ENCODE measurements at regions not wholly inside any gene's neighbourhood (a gene's known extent, or its start where the extent isn't known, plus 50 kb on each side); places are given as distances from the start of the nearest gene placed in this dataset.

DNA sequence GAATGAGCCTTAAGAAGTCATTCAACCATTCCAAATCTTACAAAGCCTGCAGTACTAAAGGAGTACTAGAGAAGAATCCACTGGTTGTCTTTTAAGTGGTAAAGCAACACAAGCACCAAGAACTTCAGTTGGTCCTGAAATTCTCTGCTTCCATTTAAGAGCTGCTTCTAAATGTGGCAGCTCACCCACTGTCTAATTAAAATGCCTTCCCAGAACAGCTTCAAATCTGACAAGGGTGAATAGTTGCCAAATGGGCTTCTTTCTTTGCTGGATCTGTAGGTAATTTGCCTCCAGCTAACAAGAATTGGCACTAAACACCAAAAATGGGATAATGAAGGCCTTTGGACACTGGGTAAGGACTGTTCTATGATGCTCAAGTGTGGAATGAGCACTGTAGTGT, 72.2 kb upstream of the NAP1L1 start:
- no peaks in the 10 kb centered on the region for H3K4me1 ChIP-seq (ENCODE audit: insufficient read depth, insufficient read length)
- TF ChIP-seq ZNF274 (IDR thresholded peaks at IDR 0.05; ENCODE audit: low read depth, low read length) (no peak), SUZ12 (IDR thresholded peaks at IDR 0.05; ENCODE audit: extremely low read depth, insufficient read depth, insufficient read length) (no peak), YY1 (IDR thresholded peaks at IDR 0.05; ENCODE audit: insufficient read depth, insufficient read length) (no peak)

GRCh38 chr12:76156314-76156713, 71.8 kb upstream of the NAP1L1 start:
- Histone ChIP-seq H3K9me3 (ENCODE audit: insufficient read depth, low read length) (no peaks in the 10 kb centered on the region), H3K27me3 (ENCODE audit: insufficient read depth, insufficient read length) (no peaks in the 10 kb centered on the region), H3K4me1 (ENCODE audit: insufficient read depth, insufficient read length) (no peaks in the 10 kb centered on the region), H3K36me3 (ENCODE audit: insufficient read depth, insufficient read length, low read length) (no peaks in the 10 kb centered on the region), H3K4me3 (ENCODE audit: insufficient read length, low read depth) (no peak overlapping the region), H3K9ac (ENCODE audit: insufficient read length, low read depth) (no peak overlapping the region)
- no peak for TF ChIP-seq ZNF274 (IDR thresholded peaks at IDR 0.05; ENCODE audit: low read depth, low read length)
- no peak for DNase-seq (ENCODE audit: low read depth, low spot score)

More for the DNA sequence above, 72.2 kb upstream of the NAP1L1 start:
- Histone ChIP-seq H3K36me3 (ENCODE audit: insufficient read depth, insufficient read length, low read length) (no peaks in the 10 kb centered on the region), H3K27me3 (ENCODE audit: insufficient read depth, insufficient read length) (no peaks in the 10 kb centered on the region), H3K4me3 (ENCODE audit: insufficient read length, low read depth) (no peak overlapping the region), H3K9me3 (ENCODE audit: insufficient read depth, low read length) (no peaks in the 10 kb centered on the region), H3K9ac (ENCODE audit: insufficient read length, low read depth) (no peak overlapping the region)
- no peak for DNase-seq (ENCODE audit: low read depth, low spot score)

DNA sequence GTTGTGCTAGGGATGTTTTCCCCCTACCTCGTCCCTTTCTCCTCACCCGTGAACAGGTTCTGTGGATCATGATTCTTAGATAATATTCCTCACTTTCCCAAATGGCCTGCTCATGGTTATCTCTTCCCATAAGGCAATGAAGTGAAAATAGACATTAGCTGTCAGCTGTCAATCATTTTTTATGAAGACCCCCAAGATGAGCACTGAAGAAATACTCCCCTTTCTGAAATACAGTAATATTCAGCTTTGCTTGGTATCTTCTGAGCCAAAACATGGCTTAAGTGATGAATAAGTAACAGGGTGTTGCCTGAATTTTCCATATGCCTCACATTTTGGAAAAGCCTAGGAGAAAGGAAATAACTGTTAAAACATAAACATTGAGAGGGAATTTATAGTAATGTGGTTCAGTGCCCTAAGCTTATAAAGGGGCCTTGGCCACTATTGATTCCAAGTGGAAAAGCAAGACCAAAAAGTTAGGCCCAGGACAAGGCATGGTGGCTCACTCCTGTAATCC, 70.7 kb upstream of the NAP1L1 start:
- TF ChIP-seq YY1 (IDR thresholded peaks at IDR 0.05; ENCODE audit: insufficient read depth, insufficient read length) (no peak), SUZ12 (IDR thresholded peaks at IDR 0.05; ENCODE audit: extremely low read depth, insufficient read depth, insufficient read length) (no peak), ZNF274 (IDR thresholded peaks at IDR 0.05; ENCODE audit: low read depth, low read length) (no peak)
- DNase-seq (ENCODE audit: low read depth, low spot score), result no peak
- H3K9ac ChIP-seq (ENCODE audit: insufficient read length, low read depth), result no peak overlapping the region
- no peak overlapping the region for H3K4me3 ChIP-seq (ENCODE audit: insufficient read length, low read depth)
- H3K36me3 ChIP-seq (ENCODE audit: insufficient read depth, insufficient read length, low read length), result no peaks in the 10 kb centered on the region
- no peaks in the 10 kb centered on the region for H3K27me3 ChIP-seq (ENCODE audit: insufficient read depth, insufficient read length)
- no peaks in the 10 kb centered on the region for H3K9me3 ChIP-seq (ENCODE audit: insufficient read depth, low read length)
- H3K4me1 ChIP-seq (ENCODE audit: insufficient read depth, insufficient read length), result no peaks in the 10 kb centered on the region

DNA sequence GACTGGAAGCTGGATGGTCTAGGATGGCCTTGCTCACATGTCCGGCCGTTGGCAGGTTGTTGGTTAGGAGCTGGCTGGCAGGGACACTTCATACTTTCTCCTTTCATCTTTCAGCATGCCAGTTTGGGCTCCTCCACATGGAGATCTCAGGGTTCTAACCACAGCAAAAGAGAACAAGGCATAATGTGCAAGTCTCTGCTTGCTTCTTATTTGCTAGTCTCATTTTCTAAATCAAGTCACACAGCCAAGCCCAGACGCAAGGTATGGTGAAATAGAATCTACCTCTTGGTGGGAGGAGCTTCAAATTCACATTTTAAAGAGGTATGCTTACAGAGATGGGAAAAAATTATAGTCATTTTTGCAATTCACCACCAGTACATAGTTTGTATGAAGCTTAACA, 69.1 kb upstream of the NAP1L1 start:
- Histone ChIP-seq H3K4me3 (ENCODE audit: insufficient read length, low read depth) (no peak overlapping the region), H3K9me3 (ENCODE audit: insufficient read depth, low read length) (no peaks in the 10 kb centered on the region), H3K4me1 (ENCODE audit: insufficient read depth, insufficient read length) (no peaks in the 10 kb centered on the region), H3K9ac (ENCODE audit: insufficient read length, low read depth) (no peak overlapping the region), H3K27me3 (ENCODE audit: insufficient read depth, insufficient read length) (no peaks in the 10 kb centered on the region), H3K36me3 (ENCODE audit: insufficient read depth, insufficient read length, low read length) (no peaks in the 10 kb centered on the region)
- no peak for TF ChIP-seq ZNF274 (IDR thresholded peaks at IDR 0.05; ENCODE audit: low read depth, low read length)
- TF ChIP-seq SUZ12 (IDR thresholded peaks at IDR 0.05; ENCODE audit: extremely low read depth, insufficient read depth, insufficient read length), result no peak
- TF ChIP-seq YY1 (IDR thresholded peaks at IDR 0.05; ENCODE audit: insufficient read depth, insufficient read length), result no peak
- no peak for DNase-seq (ENCODE audit: low read depth, low spot score)

- TF ChIP-seq YY1 (IDR thresholded peaks at IDR 0.05; ENCODE audit: insufficient read depth, insufficient read length), result no peak
- TF ChIP-seq ZNF274 (IDR thresholded peaks at IDR 0.05; ENCODE audit: low read depth, low read length), result no peak
- TF ChIP-seq SUZ12 (IDR thresholded peaks at IDR 0.05; ENCODE audit: extremely low read depth, insufficient read depth, insufficient read length), result no peak
- no peak for DNase-seq (ENCODE audit: low read depth, low spot score)
- Histone ChIP-seq H3K9me3 (ENCODE audit: insufficient read depth, low read length) (no peaks in the 10 kb centered on the region), H3K4me3 (ENCODE audit: insufficient read length, low read depth) (no peak overlapping the region), H3K36me3 (ENCODE audit: insufficient read depth, insufficient read length, low read length) (no peaks in the 10 kb centered on the region), H3K27me3 (ENCODE audit: insufficient read depth, insufficient read length) (no peaks in the 10 kb centered on the region), H3K4me1 (ENCODE audit: insufficient read depth, insufficient read length) (no peaks in the 10 kb centered on the region), H3K9ac (ENCODE audit: insufficient read length, low read depth) (no peak overlapping the region)
These were observed 67.8 kb upstream of the NAP1L1 start for GRCh38 chr12:76152181-76152807.

GRCh38 chr12:76144245-76144549, 59.7 kb upstream of the NAP1L1 start:
- H3K4me3 ChIP-seq (ENCODE audit: insufficient read length, low read depth), result no peak overlapping the region
- TF ChIP-seq SUZ12 (IDR thresholded peaks at IDR 0.05; ENCODE audit: extremely low read depth, insufficient read depth, insufficient read length), result no peak
- TF ChIP-seq ZNF274 (IDR thresholded peaks at IDR 0.05; ENCODE audit: low read depth, low read length), result no peak
- TF ChIP-seq YY1 (IDR thresholded peaks at IDR 0.05; ENCODE audit: insufficient read depth, insufficient read length), result no peak
- H3K9me3 ChIP-seq (ENCODE audit: insufficient read depth, low read length), result no peaks in the 10 kb centered on the region
- no peaks in the 10 kb centered on the region for H3K27me3 ChIP-seq (ENCODE audit: insufficient read depth, insufficient read length)
- DNase-seq (ENCODE audit: low read depth, low spot score), result no peak
- H3K9ac ChIP-seq (ENCODE audit: insufficient read length, low read depth), result no peak overlapping the region
- H3K36me3 ChIP-seq (ENCODE audit: insufficient read depth, insufficient read length, low read length), result no peaks in the 10 kb centered on the region
- no peaks in the 10 kb centered on the region for H3K4me1 ChIP-seq (ENCODE audit: insufficient read depth, insufficient read length)

DNA sequence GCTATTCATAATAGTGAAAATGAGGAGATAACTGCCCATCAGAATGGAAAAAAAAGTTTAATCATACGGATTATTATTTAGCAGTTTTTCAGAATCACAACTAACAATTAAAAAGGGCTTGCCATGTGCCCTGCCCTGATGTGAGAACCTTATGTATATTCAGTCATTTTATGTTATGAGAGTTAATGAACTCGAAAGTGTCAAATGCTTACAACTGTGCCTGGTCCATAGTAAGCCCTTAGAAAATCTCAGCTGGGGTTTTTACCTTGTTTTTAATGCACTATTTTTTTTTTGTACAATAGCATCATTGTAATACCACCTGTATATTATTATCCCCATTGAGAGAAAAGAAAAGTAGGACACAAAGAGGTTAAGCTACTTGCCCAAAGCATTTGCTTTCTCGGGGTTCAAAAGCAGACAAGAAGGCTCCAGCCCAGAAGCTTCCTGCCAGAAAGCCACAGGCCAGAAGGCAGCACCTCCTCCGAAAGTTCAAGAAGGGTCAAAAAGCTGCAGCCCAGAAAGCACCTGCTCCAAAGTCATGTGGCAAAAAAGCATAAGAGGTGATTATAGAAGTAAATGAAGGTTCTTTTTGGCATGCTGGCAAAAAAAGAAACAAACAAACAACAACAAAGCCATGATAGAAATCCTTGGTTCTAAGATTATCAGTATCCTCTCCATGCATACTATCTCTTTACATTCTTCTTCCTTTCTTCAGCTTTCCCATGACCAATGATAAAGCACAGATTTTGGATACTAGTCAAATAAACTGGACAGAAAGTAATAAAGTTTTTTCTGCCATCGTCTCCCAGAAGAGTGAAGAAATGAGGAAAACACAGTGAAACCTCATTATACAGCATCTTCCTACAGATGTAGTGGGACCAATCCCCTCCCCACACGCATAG, 59.1 kb upstream of the NAP1L1 start:
- DNase-seq (ENCODE audit: low read depth, low spot score), result no peak
- no peak overlapping the region for H3K9ac ChIP-seq (ENCODE audit: insufficient read length, low read depth)
- H3K36me3 ChIP-seq (ENCODE audit: insufficient read depth, insufficient read length, low read length), result no peaks in the 10 kb centered on the region
- H3K9me3 ChIP-seq (ENCODE audit: insufficient read depth, low read length), result no peaks in the 10 kb centered on the region
- no peaks in the 10 kb centered on the region for H3K27me3 ChIP-seq (ENCODE audit: insufficient read depth, insufficient read length)
- H3K4me3 ChIP-seq (ENCODE audit: insufficient read length, low read depth), result no peak overlapping the region
- TF ChIP-seq YY1 (IDR thresholded peaks at IDR 0.05; ENCODE audit: insufficient read depth, insufficient read length), result no peak
- no peak for TF ChIP-seq ZNF274 (IDR thresholded peaks at IDR 0.05; ENCODE audit: low read depth, low read length)
- TF ChIP-seq SUZ12 (IDR thresholded peaks at IDR 0.05; ENCODE audit: extremely low read depth, insufficient read depth, insufficient read length), result no peak
- no peaks in the 10 kb centered on the region for H3K4me1 ChIP-seq (ENCODE audit: insufficient read depth, insufficient read length)

Measured in NT2/D1 (cell line).